ENCODE measurements at regions not wholly inside any gene's neighbourhood (a gene's known extent, or its start where the extent isn't known, plus 50 kb on each side); places are given as distances from the start of the nearest gene placed in this dataset.

DNA sequence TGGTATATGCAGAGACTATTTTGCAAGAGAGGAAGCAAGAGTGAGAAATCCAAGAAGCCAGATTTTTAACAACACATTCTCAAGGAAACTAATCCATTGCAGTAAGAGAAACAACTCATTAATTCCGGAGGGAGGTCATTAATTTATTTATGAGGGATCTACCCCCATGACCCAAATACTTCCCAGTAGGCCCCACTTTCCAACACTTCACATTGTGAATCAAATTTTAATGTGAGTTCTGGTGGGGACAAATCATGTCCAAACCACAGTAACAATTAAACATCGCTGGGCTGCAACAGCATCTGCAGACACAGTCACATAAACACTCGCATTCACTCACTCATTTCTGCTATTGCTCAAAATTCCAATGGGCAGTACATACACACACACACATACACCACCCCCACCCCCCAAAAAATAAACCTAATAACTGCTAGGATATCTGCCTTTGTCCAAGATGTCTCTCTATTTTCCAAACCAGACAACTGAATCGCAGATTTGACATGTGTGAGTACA, 1483.7 kb downstream of the PCDH9 start:
- H3K36me3 ChIP-seq = no peaks in the 10 kb centered on the region
- no peak overlapping the region for H3K9ac ChIP-seq (ENCODE audit: low read depth in 2 of 2, low read length in 2 of 2)
- no peaks in the 10 kb centered on the region for H3K4me1 ChIP-seq
- H3K27ac ChIP-seq = no peak overlapping the region
- no peaks in the 10 kb centered on the region for H3K9me3 ChIP-seq
- TF ChIP-seq CTCF (IDR thresholded peaks at IDR 0.05) = no peak
- no peak overlapping the region for H3K4me3 ChIP-seq
- intact Hi-C loops (cut with DNase I) = no loop called here
- H3K27me3 ChIP-seq = no peaks in the 10 kb centered on the region
- no peak for DNase-seq

DNA sequence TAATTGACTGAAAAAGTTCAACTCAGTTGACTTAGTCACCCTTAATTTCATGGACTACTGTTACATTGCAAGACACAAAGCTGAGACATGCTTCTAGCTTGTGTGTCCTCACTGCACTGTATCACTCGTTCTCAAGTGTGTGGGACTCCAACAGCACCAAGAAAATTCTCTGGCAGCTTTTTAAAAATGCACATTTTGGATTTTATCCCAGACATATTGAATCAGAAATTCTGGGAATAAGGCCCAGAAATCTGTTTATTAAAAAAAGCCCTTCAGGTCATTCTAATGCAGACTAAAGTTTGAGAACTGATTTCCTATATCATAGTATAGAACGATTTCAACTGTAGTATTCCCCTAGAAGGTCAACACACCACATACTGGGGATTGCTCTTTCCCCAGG, 1485.3 kb downstream of the PCDH9 start:
- no peaks in the 10 kb centered on the region for H3K9me3 ChIP-seq
- no peak for DNase-seq
- no peaks in the 10 kb centered on the region for H3K4me1 ChIP-seq
- TF ChIP-seq CTCF (IDR thresholded peaks at IDR 0.05) = no peak
- no peak overlapping the region for H3K9ac ChIP-seq (ENCODE audit: low read depth in 2 of 2, low read length in 2 of 2)
- H3K27ac ChIP-seq = no peak overlapping the region
- no peaks in the 10 kb centered on the region for H3K36me3 ChIP-seq
- H3K27me3 ChIP-seq = no peaks in the 10 kb centered on the region
- intact Hi-C loops (cut with DNase I) = no loop called here
- H3K4me3 ChIP-seq = no peak overlapping the region

DNA sequence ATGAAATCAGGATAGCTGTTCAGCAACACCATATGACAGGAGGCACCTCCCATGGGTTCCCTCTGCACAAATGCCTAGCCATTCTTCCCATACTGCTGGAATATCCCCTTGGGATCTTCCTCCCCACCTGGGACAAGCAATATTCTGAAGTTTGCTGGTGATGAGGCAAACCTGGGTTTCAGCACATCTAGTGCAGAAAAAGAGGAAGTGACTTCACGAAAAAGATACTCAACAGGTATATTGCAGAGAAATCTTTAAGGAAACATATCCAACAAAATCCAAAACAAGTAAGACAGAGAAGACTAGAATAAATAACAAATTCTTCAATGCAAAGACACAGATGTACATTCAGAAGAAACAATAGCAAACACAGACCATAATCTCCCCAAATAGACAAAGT, 1497.0 kb downstream of the PCDH9 start:
- TF ChIP-seq CTCF (IDR thresholded peaks at IDR 0.05) = no peak
- no peaks in the 10 kb centered on the region for H3K36me3 ChIP-seq
- intact Hi-C loops (cut with DNase I) = no loop called here

GRCh38 chr13:65727070-65727469, 1503.1 kb downstream of the PCDH9 start:
- H3K4me1 ChIP-seq = no peaks in the 10 kb centered on the region
- H3K4me3 ChIP-seq = no peak overlapping the region
- H3K9ac ChIP-seq (ENCODE audit: low read depth in 2 of 2, low read length in 2 of 2) = no peak overlapping the region
- no peaks in the 10 kb centered on the region for H3K27me3 ChIP-seq
- DNase-seq = no peak
- intact Hi-C loops (cut with DNase I) = no loop called here
- TF ChIP-seq CTCF (IDR thresholded peaks at IDR 0.05) = no peak
- no peaks in the 10 kb centered on the region for H3K36me3 ChIP-seq
- H3K9me3 ChIP-seq = peaks cover 5% of the 10 kb centered on the region
- no peak overlapping the region for H3K27ac ChIP-seq

More for the DNA sequence above, 1497.0 kb downstream of the PCDH9 start:
- DNase-seq = no peak
- Histone ChIP-seq H3K4me1 (no peaks in the 10 kb centered on the region), H3K27ac (no peak overlapping the region), H3K27me3 (no peaks in the 10 kb centered on the region), H3K9ac (ENCODE audit: low read depth in 2 of 2, low read length in 2 of 2) (no peak overlapping the region), H3K9me3 (peaks cover 5% of the 10 kb centered on the region), H3K4me3 (no peak overlapping the region)

- Histone ChIP-seq H3K27ac (no peak overlapping the region), H3K36me3 (no peaks in the 10 kb centered on the region), H3K4me3 (no peak overlapping the region), H3K9me3 (no peaks in the 10 kb centered on the region), H3K27me3 (no peaks in the 10 kb centered on the region), H3K9ac (ENCODE audit: low read depth in 2 of 2, low read length in 2 of 2) (no peak overlapping the region), H3K4me1 (no peaks in the 10 kb centered on the region)
- no peak for DNase-seq
- intact Hi-C loops (cut with DNase I) = no loop called here
- TF ChIP-seq CTCF (IDR thresholded peaks at IDR 0.05) = no peak
Observed at GRCh38 chr13:65725006-65725405, 1505.1 kb downstream of the PCDH9 start.

GRCh38 chr13:65724226-65724625, 1505.9 kb downstream of the PCDH9 start:
- Histone ChIP-seq H3K4me1 (no peaks in the 10 kb centered on the region), H3K27ac (no peak overlapping the region), H3K36me3 (no peaks in the 10 kb centered on the region), H3K9me3 (no peaks in the 10 kb centered on the region), H3K4me3 (no peak overlapping the region), H3K27me3 (no peaks in the 10 kb centered on the region), H3K9ac (ENCODE audit: low read depth in 2 of 2, low read length in 2 of 2) (no peak overlapping the region)
- TF ChIP-seq CTCF (IDR thresholded peaks at IDR 0.05) = no peak
- intact Hi-C loops (cut with DNase I) = no loop called here
- no peak for DNase-seq

Measured in colonic mucosa (tissue), 4 donors.